Fibroblast of pulmonary artery (primary cell): ENCODE measurements at regions not wholly inside any gene's neighbourhood (a gene's known extent, or its start where the extent isn't known, plus 50 kb on each side); places are given as distances from the start of the nearest gene placed in this dataset.

Experiments used
- DNase-seq: peaks from one replicate; pipeline ENCODE4 v3.0.0-alpha.2; 2010; ENCODE audit warnings: low read depth
- H3K4me3 ChIP-seq: replicated peaks from 2 replicates; pipeline ENCODE4 v1.5.1; 2011; ENCODE audit warnings: low read depth, mild to moderate bottlenecking, control low read depth, low read length, moderate library complexity
- TF ChIP-seq, protein P1 (sequence below): IDR thresholded peaks from 2 replicates; pipeline ENCODE4 v1.5.1; 2011; ENCODE audit warnings: mild to moderate bottlenecking, control low read depth, low read length, inconsistent platforms; ENCODE audit errors: missing control alignments

DNA sequence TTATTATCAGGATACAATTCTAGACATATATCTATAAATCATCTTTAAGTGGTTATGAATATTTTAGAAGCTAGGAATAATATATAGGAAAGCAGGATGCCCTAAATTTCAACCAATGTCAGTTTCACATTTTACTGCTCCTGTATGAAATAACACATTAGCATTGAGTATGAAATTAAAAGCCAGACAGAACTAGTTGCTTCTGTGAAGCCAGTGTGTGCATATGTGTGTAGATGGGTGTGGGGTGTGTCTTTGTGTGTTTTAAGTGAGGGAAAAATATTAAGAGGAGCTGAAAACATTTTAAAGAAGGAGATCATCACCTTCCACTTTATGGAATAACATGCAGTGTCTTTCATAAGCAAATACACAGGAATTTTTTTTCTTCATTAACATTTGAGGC, 271.4 kb upstream of the RORA start:
- DNase-seq: no peak
- TF ChIP-seq, protein P1, sequence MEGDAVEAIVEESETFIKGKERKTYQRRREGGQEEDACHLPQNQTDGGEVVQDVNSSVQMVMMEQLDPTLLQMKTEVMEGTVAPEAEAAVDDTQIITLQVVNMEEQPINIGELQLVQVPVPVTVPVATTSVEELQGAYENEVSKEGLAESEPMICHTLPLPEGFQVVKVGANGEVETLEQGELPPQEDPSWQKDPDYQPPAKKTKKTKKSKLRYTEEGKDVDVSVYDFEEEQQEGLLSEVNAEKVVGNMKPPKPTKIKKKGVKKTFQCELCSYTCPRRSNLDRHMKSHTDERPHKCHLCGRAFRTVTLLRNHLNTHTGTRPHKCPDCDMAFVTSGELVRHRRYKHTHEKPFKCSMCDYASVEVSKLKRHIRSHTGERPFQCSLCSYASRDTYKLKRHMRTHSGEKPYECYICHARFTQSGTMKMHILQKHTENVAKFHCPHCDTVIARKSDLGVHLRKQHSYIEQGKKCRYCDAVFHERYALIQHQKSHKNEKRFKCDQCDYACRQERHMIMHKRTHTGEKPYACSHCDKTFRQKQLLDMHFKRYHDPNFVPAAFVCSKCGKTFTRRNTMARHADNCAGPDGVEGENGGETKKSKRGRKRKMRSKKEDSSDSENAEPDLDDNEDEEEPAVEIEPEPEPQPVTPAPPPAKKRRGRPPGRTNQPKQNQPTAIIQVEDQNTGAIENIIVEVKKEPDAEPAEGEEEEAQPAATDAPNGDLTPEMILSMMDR: no peak
- H3K4me3 ChIP-seq: no peak overlapping the region

DNA sequence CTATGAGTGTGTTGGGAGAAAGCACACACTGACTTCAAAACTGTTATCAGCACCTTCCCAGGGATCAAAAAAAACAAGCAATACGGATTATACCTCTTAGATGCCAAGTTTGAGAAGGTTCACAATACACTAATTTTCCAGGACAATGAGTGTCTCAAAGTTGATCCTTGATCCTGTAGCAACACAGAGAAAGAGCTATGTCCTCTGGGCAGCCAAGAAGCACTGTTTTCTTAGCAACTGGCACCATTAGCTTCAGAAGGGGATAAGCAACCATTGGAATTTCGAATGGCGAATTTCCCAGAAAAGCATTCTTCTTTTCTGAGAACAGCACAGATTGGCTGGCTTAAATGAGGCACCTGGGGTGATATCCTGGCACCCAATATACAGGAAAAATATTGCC, 270.3 kb upstream of the RORA start:
- TF ChIP-seq, protein P1: no peak
- DNase-seq: no peak
- no peak overlapping the region for H3K4me3 ChIP-seq

DNA sequence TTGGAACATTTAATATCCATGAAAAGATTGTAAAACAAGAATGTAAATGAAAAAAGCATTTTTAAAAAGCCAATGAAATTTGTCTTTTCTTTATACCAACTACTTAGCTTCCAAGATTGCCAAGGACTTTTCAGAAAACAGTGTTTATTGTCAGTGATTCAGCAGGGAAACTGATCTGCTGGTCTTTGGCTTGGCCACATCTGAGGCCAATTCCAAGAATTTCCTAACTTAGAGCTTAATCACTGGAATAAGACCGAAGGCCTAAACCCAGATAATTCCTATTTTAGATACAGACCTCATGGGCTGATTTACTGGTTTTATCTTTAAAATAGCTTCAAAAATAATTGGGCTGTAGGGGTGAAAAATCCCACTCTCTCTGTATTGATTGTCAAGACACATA, 260.5 kb upstream of the RORA start:
- no peak overlapping the region for H3K4me3 ChIP-seq
- TF ChIP-seq, protein P1: no peak
- no peak for DNase-seq

DNA sequence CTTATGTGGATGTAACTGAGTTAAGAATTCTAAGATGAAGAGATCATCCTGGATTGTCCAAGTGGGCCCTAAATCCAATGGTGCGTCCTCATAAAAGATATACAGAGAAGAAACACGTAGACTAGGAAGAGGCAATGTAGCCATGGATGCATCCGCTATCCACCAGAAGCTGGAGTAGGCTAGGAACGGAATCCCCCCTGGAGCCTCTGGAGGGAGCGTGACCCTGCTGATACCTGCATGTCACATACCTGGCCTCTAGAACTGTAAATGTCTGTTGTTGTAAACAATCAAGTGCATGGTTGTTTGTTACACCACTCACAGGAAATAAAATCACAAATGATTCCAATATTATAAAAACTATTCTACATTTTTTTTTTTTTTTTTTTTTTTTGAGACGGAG, 254.5 kb upstream of the RORA start:
- no peak overlapping the region for H3K4me3 ChIP-seq
- TF ChIP-seq, protein P1: no peak
- DNase-seq: no peak

DNA sequence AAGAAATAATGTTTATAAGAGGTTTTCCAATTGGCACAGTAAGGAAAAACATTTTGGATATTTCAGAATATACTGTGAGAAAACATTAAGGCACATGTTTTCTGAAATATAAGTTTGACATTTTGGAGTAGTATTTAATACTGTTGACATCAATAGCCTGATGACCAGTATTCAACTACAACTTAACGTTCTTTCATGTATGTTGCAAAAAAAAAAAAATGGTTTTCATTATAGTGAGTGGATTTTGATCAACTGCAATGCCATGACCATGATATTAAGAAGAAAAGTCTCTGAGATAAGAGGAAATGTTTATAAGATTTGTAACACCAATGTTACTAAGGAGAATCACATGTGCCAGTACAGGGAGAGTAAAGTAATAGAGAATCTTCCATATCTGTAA, 252.8 kb upstream of the RORA start:
- TF ChIP-seq, protein P1: no peak
- no peak overlapping the region for H3K4me3 ChIP-seq
- no peak for DNase-seq

DNA sequence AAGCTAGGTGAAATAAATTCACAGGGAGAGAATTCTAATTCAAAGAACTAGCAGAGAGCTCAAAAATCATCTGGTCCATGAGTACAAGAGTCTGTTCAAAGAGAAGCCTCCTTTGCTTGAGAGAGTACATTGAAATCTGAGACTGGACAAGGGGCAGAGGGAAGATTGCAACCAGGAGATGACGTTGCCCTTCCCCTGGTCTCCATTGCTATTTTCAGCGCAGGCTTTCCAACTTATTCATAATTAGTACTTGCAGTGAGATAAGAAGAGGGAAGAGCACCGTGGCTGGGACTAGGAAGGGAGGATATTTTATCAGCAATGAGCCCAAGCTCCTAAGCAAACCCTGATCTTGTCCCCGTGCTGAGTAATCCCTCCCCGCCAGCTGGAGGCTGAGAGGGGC, 251.8 kb upstream of the RORA start:
- no peak for DNase-seq
- H3K4me3 ChIP-seq: no peak overlapping the region
- TF ChIP-seq, protein P1: no peak

DNA sequence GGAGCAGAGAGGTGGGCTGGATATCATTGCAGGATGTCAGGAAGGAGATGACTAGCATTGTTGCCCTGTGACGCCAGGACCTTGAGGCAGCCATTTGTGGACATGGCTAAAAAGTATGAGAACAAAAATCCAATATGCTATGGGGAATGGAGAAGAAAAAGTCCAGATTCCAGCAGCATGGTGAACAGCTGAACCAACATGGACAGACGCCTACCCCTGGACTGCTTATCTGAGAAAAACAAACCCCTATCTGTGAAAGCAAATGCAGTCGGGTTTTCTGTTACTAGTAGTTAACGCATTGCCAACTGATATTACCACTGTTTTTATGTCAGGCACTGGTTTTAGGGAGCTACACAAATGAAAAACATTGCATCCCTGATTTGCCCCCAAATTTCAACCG, 251.2 kb upstream of the RORA start:
- no peak for DNase-seq
- TF ChIP-seq, protein P1: no peak

More for the DNA sequence above, 251.2 kb upstream of the RORA start:
- H3K4me3 ChIP-seq: no peak overlapping the region
